ENCODE measurements at regions not wholly inside any gene's neighbourhood (a gene's known extent, or its start where the extent isn't known, plus 50 kb on each side); places are given as distances from the start of the nearest gene placed in this dataset.
A peak's percentile ranks its signal among the peaks of the same experiment; 100 is the strongest.

GRCh38 chr4:67101612-67102011, 443.7 kb downstream of the CENPC start:
- TF ChIP-seq SUZ12 (IDR thresholded peaks at IDR 0.05; ENCODE audit: extremely low read depth, insufficient read depth, insufficient read length), result no peak
- no peak for TF ChIP-seq ZNF274 (IDR thresholded peaks at IDR 0.05; ENCODE audit: low read depth, low read length)
- no peak for TF ChIP-seq YY1 (IDR thresholded peaks at IDR 0.05; ENCODE audit: insufficient read depth, insufficient read length)
- no peak for DNase-seq (ENCODE audit: low read depth, low spot score)
- Histone ChIP-seq H3K4me3 (ENCODE audit: insufficient read length, low read depth) (no peak overlapping the region), H3K4me1 (ENCODE audit: insufficient read depth, insufficient read length) (no peaks in the 10 kb centered on the region), H3K9me3 (ENCODE audit: insufficient read depth, low read length) (no peaks in the 10 kb centered on the region), H3K9ac (ENCODE audit: insufficient read length, low read depth) (no peak overlapping the region), H3K27me3 (ENCODE audit: insufficient read depth, insufficient read length) (no peaks in the 10 kb centered on the region), H3K36me3 (ENCODE audit: insufficient read depth, insufficient read length, low read length) (no peaks in the 10 kb centered on the region)

- no peak for DNase-seq (ENCODE audit: low read depth, low spot score)
- no peak overlapping the region for H3K4me3 ChIP-seq (ENCODE audit: insufficient read length, low read depth)
- H3K4me1 ChIP-seq (ENCODE audit: insufficient read depth, insufficient read length), result no peaks in the 10 kb centered on the region
- no peak for TF ChIP-seq ZNF274 (IDR thresholded peaks at IDR 0.05; ENCODE audit: low read depth, low read length)
- TF ChIP-seq YY1 (IDR thresholded peaks at IDR 0.05; ENCODE audit: insufficient read depth, insufficient read length), result no peak
- TF ChIP-seq SUZ12 (IDR thresholded peaks at IDR 0.05; ENCODE audit: extremely low read depth, insufficient read depth, insufficient read length), result no peak
- no peaks in the 10 kb centered on the region for H3K36me3 ChIP-seq (ENCODE audit: insufficient read depth, insufficient read length, low read length)
- no peaks in the 10 kb centered on the region for H3K27me3 ChIP-seq (ENCODE audit: insufficient read depth, insufficient read length)
- H3K9ac ChIP-seq (ENCODE audit: insufficient read length, low read depth), result no peak overlapping the region
- no peaks in the 10 kb centered on the region for H3K9me3 ChIP-seq (ENCODE audit: insufficient read depth, low read length)
These were observed 453.0 kb downstream of the CENPC start for GRCh38 chr4:67092351-67092750.

DNA sequence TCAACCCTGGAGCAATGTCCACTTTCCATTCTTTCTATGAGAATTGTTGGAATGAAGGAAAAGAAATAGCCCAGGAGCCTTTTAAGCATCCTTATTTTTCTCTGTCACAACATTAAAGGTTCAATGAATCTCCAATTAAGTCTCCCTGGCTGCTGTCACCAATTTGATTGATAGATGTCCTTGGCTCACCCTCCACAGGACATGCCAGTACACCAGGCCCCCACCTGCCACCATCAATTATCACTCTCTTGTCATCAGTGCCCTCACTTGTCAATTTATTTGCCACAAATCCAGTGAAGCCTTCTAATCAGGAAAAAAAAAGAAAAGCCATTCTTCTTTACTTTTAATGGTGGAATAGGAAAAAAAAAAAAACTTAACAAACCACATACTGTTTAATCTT, 453.6 kb downstream of the CENPC start:
- H3K9me3 ChIP-seq (ENCODE audit: insufficient read depth, low read length), result no peaks in the 10 kb centered on the region
- no peak for TF ChIP-seq YY1 (IDR thresholded peaks at IDR 0.05; ENCODE audit: insufficient read depth, insufficient read length)
- TF ChIP-seq SUZ12 (IDR thresholded peaks at IDR 0.05; ENCODE audit: extremely low read depth, insufficient read depth, insufficient read length), result no peak
- TF ChIP-seq ZNF274 (IDR thresholded peaks at IDR 0.05; ENCODE audit: low read depth, low read length), result no peak
- H3K4me1 ChIP-seq (ENCODE audit: insufficient read depth, insufficient read length), result no peaks in the 10 kb centered on the region
- no peaks in the 10 kb centered on the region for H3K27me3 ChIP-seq (ENCODE audit: insufficient read depth, insufficient read length)
- H3K4me3 ChIP-seq (ENCODE audit: insufficient read length, low read depth), result no peak overlapping the region
- no peak overlapping the region for H3K9ac ChIP-seq (ENCODE audit: insufficient read length, low read depth)
- no peaks in the 10 kb centered on the region for H3K36me3 ChIP-seq (ENCODE audit: insufficient read depth, insufficient read length, low read length)
- DNase-seq (ENCODE audit: low read depth, low spot score), result no peak

DNA sequence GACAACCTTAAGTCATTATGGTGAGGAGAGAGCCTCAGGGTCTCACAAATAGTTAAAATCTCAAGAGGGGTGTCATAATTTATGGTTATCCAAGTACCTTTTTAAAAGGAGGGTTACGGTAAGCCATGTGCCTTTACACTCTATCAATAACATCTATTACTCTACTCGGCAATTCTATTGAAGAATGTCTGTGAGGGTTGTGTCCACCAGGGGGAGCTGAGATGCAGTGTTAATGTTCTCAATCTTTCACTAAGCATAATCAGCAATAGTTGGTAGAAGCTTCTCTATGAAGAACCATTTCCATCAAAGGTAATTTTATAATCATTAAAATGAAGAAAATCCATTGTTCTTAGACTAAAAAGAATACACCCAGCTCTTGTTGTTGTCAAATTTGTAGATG, 457.4 kb downstream of the CENPC start:
- Histone ChIP-seq H3K9ac (ENCODE audit: insufficient read length, low read depth) (no peak overlapping the region), H3K27me3 (ENCODE audit: insufficient read depth, insufficient read length) (no peaks in the 10 kb centered on the region), H3K4me1 (ENCODE audit: insufficient read depth, insufficient read length) (no peaks in the 10 kb centered on the region), H3K9me3 (ENCODE audit: insufficient read depth, low read length) (no peaks in the 10 kb centered on the region), H3K36me3 (ENCODE audit: insufficient read depth, insufficient read length, low read length) (no peaks in the 10 kb centered on the region), H3K4me3 (ENCODE audit: insufficient read length, low read depth) (no peak overlapping the region)
- TF ChIP-seq ZNF274 (IDR thresholded peaks at IDR 0.05; ENCODE audit: low read depth, low read length), result no peak
- TF ChIP-seq SUZ12 (IDR thresholded peaks at IDR 0.05; ENCODE audit: extremely low read depth, insufficient read depth, insufficient read length), result no peak
- no peak for TF ChIP-seq YY1 (IDR thresholded peaks at IDR 0.05; ENCODE audit: insufficient read depth, insufficient read length)
- DNase-seq (ENCODE audit: low read depth, low spot score), result peak; percentile 32

GRCh38 chr4:67084783-67085182, 460.5 kb downstream of the CENPC start:
- H3K27me3 ChIP-seq (ENCODE audit: insufficient read depth, insufficient read length), result no peaks in the 10 kb centered on the region
- no peaks in the 10 kb centered on the region for H3K36me3 ChIP-seq (ENCODE audit: insufficient read depth, insufficient read length, low read length)
- TF ChIP-seq ZNF274 (IDR thresholded peaks at IDR 0.05; ENCODE audit: low read depth, low read length) (no peak), SUZ12 (IDR thresholded peaks at IDR 0.05; ENCODE audit: extremely low read depth, insufficient read depth, insufficient read length) (no peak), YY1 (IDR thresholded peaks at IDR 0.05; ENCODE audit: insufficient read depth, insufficient read length) (no peak)
- no peak for DNase-seq (ENCODE audit: low read depth, low spot score)
- H3K9ac ChIP-seq (ENCODE audit: insufficient read length, low read depth), result no peak overlapping the region
- no peaks in the 10 kb centered on the region for H3K9me3 ChIP-seq (ENCODE audit: insufficient read depth, low read length)
- no peak overlapping the region for H3K4me3 ChIP-seq (ENCODE audit: insufficient read length, low read depth)
- no peaks in the 10 kb centered on the region for H3K4me1 ChIP-seq (ENCODE audit: insufficient read depth, insufficient read length)

- Histone ChIP-seq H3K4me3 (ENCODE audit: insufficient read length, low read depth) (no peak overlapping the region), H3K4me1 (ENCODE audit: insufficient read depth, insufficient read length) (no peaks in the 10 kb centered on the region), H3K9ac (ENCODE audit: insufficient read length, low read depth) (no peak overlapping the region), H3K27me3 (ENCODE audit: insufficient read depth, insufficient read length) (no peaks in the 10 kb centered on the region), H3K9me3 (ENCODE audit: insufficient read depth, low read length) (no peaks in the 10 kb centered on the region), H3K36me3 (ENCODE audit: insufficient read depth, insufficient read length, low read length) (no peaks in the 10 kb centered on the region)
- TF ChIP-seq YY1 (IDR thresholded peaks at IDR 0.05; ENCODE audit: insufficient read depth, insufficient read length), result no peak
- no peak for TF ChIP-seq ZNF274 (IDR thresholded peaks at IDR 0.05; ENCODE audit: low read depth, low read length)
- TF ChIP-seq SUZ12 (IDR thresholded peaks at IDR 0.05; ENCODE audit: extremely low read depth, insufficient read depth, insufficient read length), result no peak
- peak; percentile 1 for DNase-seq (ENCODE audit: low read depth, low spot score)
These were observed 461.8 kb downstream of the CENPC start for GRCh38 chr4:67083496-67083895.

DNA sequence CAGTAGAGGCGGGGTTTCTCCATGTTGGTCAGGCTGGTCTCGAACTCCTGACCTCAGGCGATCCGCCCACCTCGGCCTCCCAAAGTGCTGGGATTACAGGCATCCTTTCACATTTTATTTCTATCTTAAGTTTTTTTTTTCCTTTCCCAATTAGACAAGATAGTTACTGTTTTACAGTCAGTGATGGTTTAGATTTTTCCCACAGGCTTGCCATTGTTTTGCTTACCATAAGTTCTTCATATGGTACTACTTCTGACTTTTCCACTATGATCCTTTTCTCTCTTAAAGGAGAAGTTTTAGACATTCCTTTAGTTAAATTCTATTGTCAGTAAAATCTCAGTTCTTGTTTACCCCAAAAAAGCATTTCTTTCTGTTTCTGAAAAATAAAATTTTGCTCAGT, 462.6 kb downstream of the CENPC start:
- no peaks in the 10 kb centered on the region for H3K9me3 ChIP-seq (ENCODE audit: insufficient read depth, low read length)
- no peaks in the 10 kb centered on the region for H3K36me3 ChIP-seq (ENCODE audit: insufficient read depth, insufficient read length, low read length)
- no peak overlapping the region for H3K9ac ChIP-seq (ENCODE audit: insufficient read length, low read depth)
- DNase-seq (ENCODE audit: low read depth, low spot score), result no peak
- no peaks in the 10 kb centered on the region for H3K27me3 ChIP-seq (ENCODE audit: insufficient read depth, insufficient read length)
- H3K4me3 ChIP-seq (ENCODE audit: insufficient read length, low read depth), result no peak overlapping the region
- TF ChIP-seq SUZ12 (IDR thresholded peaks at IDR 0.05; ENCODE audit: extremely low read depth, insufficient read depth, insufficient read length), result no peak
- no peak for TF ChIP-seq ZNF274 (IDR thresholded peaks at IDR 0.05; ENCODE audit: low read depth, low read length)
- no peak for TF ChIP-seq YY1 (IDR thresholded peaks at IDR 0.05; ENCODE audit: insufficient read depth, insufficient read length)
- H3K4me1 ChIP-seq (ENCODE audit: insufficient read depth, insufficient read length), result no peaks in the 10 kb centered on the region

Data from NT2/D1 (cell line).